Superior temporal gyrus (tissue), 1 donor: ENCODE measurements at regions not wholly inside any gene's neighbourhood (a gene's known extent, or its start where the extent isn't known, plus 50 kb on each side); places are given as distances from the start of the nearest gene placed in this dataset.
"Not testable (repeated sequence)": the region's sequence is repeated elsewhere in the genome, so short reads cannot be mapped to it uniquely, and the experiment has no call there.

ENCODE experiments used
- DNase-seq: peaks from one replicate; pipeline ENCODE4 v3.0.0-alpha.2; 2016; ENCODE audit errors: extremely low spot score

DNA sequence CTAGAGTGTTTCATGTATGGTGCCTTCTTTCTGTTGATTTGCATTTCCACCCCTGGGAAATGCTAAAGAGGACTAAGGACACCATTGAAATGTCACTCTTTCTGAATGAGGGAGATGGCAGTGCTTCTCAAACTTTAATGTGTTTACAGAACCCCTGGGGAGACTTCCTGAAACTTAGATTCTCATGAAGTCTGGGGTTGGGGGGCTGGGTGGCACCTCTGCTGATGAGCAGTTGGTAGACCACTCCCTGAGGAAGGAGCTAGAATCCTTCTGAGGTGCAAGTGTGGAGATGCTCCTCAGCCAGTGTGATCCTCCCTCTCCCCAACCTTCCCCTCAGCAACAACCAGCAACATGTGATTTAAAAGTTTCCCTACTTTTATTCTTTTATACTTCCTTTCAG is 546.8 kb downstream of the LRRC70 start:
- DNase-seq: no peak

DNA sequence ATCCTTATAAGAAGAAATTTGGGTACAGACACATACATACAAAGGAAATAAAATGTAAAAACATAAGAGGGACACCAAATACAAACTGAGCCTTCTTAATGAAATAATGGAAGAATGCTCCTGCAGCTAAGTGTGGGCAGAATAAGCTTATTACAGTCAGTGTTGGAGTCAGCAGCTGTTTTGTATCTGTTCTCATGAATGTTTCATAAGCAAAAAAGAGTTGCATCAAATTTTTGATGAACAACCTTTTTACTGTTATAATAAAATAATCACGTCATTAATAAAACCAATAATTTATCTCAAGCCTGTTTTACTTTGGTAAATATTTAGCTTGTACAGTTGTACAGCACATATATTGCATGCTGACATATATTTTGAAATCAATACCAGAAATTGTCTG is 545.6 kb downstream of the LRRC70 start:
- no peak for DNase-seq

DNA sequence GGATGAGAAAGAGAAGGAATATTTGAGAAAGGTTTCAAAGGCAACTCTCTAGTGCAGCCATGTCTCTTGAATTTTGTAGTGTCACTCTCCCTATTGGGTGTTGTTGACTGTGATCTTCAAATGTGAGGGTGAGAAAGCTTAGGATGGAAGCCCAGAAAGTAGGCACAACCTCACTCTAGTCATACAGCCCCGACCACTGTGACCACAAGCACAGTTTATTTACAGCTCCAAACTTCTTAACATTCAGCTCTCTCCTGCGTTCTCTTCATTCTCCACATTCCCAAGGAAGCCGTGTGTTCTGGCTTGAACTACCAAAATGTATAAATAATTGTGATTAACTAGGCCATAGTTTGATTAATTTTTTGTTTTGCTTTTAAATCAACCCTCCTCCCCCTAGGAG is 542.9 kb downstream of the LRRC70 start:
- DNase-seq: no peak

DNA sequence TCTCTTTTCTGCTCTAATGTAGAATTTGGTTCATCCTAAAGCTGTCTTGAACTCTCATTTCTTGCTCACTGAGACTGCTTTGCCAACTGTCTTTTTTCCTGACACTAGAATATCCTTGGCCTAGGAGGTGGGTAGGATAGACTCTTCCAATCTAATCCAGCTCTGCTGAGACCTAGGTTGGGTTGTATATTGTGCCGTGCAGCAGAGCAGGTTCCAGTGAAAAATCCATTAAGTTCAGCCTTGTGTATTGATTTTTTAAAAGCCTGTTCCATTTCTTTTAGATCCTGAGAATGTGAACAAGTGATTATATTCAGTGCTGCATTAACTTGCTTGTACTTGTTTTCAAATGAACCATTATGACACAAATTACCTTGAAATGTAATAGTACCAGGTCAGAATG is 539.6 kb downstream of the LRRC70 start:
- no peak for DNase-seq

DNA sequence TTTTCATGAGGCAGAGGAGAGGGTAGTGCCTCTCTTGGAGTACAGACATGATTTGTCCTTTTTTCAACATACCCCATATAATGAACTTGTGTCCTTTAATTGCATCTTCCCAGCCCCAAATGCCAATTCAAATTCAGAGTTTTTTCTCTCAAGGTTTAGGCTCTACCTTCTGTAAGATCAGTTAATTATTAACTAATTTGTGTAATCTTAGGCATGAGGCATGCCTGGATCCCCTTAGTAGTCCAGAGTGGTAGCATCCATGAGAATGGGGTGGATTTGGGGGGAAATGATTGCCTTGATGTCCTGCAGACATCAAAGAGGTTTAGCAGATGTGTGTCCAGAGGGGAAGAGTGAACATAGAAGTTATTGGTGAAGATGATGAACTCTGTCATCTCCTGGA is 533.3 kb downstream of the LRRC70 start:
- DNase-seq: no peak

DNA sequence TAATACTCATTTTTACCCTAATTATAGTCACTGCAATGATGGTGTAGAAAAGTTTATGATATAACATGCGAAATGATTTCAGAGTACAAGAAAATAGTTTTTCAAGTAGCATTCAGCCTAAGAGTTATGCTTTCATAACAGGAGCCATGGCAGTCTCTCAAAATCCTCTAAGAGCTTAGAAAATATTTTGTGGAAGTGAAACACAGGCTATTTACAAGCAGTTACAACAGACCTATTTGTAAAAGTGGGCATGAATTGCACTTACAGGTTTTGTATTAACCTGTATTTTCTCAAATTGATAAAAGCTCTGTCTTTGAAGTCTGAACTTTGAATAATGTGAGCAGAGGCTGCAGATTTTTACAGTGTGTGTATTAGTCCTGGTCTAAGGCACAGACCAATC is 523.3 kb downstream of the LRRC70 start:
- no peak for DNase-seq

DNA sequence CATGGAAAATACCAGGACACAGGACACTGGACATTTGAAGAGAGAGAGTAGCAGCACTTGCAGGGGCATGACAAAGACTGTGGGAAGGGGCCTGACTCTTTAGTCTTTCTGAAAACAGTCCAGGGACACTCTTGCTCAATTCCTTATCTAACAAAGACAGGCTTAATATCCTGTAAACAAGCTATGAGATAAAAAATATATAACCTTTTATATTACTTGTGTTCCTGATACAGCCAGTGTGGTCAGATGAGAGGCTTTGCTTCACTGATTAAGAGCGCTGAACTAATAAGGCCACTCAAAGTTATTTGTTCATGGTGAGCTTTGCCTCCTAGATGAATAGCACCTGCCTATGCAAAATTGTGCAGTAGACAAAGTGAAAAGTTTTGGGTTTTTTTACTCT is 518.7 kb downstream of the LRRC70 start:
- DNase-seq: no peak

DNA sequence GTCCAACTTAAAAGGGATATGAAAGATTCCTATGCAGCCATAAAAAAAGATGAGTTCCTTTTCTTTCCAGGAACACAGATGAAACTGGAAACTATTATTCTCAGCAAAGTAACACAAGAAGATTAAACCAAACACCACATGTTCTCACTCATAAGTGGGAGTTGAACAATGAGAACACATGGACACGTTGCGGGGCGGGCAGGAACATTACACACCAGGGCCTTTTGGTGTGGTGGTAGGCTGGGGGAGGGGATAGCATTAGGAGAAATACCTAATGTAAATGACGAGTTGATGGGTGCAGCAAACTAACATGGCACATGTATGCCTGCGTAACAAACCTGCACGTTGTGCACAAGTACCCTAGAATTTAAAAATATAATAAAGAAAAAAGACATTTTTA is 516.1 kb downstream of the LRRC70 start:
- no peak for DNase-seq

DNA sequence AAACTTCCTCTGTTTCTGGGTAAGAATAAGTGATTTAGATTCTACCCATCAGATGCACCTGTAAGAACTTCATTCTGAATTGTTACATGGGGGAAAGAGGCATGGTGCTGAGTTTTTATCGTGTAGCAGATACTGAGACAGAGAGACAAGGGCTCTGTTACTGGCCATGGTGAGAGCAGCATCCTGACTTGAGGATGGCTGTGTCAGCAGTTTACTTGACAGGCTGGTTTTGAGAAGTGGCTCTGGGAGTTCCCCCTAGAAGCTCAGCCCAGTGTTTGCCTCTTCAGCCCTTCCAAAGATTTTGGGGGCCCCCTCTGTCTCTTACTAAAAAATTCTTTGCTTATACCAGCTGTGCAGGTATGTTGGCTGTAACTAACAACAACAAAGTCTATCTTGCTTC is 510.5 kb downstream of the LRRC70 start:
- no peak for DNase-seq

DNA sequence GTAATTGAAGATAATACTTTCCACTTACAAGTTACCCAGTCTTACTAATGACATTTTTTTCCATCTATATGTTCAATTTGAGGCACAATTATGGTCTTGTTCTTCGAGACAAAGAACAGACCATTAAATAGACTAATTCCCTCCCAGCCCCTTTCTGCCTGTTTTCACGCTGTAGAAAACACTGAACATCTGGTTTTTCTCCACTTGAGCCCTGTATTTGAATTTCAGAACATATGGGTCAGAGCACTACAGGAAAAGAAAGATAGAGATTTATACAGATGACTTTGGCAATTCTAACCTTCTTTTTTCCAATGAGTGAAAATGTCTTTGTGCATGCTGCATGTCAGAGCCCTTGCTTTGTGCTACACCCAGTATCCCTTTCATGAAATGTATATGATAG is 506.9 kb downstream of the LRRC70 start:
- DNase-seq: no peak

DNA sequence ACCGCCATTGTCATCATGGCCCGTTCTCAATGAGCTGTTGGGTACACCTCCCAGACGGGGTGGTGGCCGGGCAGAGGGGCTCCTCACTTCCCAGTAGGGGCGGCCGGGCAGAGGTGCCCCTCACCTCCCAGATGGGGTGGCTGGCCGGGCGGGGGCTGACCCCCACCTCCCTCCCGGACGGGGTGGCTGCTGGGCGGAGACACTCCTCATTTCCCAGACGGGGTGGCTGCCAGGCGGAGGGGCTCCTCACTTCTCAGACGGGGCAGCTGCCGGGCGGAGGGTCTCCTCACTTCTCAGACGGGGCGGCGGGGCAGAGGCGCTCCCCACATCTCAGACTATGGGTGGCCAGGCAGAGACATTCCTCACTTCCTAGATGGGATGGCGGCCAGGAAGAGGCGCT is 505.1 kb downstream of the LRRC70 start:
- DNase-seq: not testable (repeated sequence)

DNA sequence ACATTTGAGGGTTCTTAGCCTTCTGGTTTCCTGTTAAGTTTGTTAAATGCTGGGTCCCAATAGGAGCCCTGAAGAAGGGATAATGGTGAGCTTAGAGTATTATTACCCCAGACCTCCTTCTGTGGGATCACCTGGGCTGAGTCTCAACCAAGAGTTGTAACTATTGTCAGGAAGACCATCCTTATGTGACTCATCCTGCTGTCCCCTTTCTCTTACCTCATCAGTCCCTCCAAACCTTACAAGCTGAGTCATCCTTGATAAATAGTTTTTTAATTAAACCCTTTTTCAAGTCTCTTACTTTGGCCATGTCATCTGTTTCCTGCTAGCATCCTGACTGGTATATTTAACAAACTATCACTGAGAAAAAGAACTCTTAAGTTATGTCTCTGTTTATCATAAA is 502.8 kb downstream of the LRRC70 start:
- no peak for DNase-seq

DNA sequence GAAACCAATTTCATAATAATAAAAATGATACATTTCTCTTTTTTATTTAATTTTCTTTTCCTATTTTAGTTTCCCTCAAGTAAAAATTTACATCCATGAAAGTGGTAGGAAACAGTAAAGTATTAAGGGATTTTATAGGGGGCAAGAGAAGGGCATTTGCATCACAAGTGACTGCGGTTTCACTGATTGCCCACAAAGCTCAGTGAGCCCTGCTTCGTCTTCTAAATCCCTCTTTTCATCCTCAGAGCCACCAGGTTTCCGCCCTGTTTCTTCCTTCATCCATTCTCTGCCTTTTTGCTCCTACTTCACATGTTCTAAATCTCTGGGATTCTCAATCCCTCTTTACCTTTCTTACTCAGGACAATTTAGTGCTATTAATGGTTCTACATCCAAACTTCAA is 491.4 kb downstream of the LRRC70 start:
- no peak for DNase-seq

DNA sequence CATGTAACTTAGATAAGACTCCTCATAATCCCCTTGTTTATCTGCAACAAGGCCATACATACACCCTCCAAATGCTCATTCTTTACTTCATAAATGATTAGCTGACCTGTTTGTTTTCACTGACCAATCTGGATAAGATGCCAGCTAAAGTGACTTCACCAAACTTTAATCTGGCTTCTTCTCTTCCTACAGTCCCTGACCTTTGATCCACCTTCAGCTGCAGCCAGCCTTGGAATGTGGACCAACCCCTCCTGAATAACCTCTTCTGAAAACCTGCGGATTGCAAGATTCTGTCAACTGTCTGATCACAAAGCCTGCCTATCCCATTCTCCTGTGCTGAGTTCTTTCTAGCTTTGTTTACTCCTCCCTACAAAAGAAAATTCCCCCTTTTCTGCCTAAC is 476.8 kb downstream of the LRRC70 start:
- no peak for DNase-seq

DNA sequence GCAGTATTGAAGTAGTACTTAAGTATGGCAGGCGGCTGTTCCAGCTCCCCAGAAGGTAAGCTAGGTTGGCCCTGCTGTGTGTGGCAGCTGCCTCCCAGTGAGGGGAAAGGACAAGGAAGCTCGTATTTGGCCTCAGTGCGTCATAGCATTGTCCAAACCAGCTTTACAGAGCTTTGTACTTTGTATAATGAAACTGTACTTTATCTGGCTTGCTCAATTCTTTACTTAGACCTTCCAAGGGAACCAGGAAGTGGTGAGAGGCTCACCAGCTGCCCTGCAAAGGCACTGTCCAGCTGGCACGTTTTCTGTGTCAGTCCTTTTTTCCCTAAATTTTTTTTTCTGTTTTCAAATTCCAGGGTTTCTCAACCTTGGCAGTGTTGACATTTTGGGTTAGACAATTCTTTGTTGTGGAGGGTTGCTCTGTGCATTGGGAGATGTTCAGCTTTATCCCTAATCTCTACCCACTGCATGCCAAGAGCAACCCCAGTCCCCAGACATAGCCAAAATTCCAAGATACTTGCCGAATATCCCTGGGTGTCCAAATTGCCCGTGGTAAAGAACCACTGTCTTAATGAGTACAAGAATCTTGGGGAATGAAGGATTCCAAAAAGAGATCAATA is 474.5 kb downstream of the LRRC70 start:
- DNase-seq: no peak

DNA sequence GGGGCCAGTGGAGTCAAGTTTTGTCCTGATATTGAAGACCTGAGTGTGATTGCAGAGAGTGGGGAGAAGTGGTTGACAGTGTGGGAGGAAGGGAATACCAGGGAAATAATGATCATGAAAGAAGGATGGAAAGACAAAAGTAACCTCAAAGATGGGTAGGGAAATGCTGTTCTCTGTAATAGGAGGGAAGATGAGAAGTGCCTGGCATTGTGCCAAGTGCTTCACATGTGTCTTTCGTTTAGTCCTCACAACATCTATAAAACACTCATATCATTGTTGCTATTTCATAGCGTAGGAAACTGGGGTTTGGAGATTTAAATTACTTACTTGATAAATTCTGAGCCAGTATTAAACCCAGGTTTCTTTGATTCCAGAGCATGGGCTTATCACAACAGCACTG is 472.3 kb downstream of the LRRC70 start:
- no peak for DNase-seq

DNA sequence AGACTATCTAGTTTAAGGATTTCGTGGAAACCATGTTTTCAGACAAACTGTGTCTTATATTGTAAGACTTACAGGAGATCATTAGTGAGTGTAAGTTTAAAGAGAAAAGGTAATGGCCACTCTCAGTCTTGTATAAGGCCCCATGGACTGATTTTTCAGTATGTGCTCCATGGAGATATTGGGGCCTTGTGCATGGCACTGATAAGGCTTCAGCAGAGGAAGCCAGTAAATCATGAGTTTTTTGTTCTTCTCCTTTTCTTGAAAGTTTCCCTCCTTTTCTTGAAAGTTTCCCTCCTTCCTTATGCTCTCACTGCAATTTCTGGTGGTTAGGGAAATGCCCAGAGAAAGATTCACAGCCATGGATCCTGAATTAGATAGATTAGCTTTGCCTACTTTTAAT is 471.3 kb downstream of the LRRC70 start:
- no peak for DNase-seq

DNA sequence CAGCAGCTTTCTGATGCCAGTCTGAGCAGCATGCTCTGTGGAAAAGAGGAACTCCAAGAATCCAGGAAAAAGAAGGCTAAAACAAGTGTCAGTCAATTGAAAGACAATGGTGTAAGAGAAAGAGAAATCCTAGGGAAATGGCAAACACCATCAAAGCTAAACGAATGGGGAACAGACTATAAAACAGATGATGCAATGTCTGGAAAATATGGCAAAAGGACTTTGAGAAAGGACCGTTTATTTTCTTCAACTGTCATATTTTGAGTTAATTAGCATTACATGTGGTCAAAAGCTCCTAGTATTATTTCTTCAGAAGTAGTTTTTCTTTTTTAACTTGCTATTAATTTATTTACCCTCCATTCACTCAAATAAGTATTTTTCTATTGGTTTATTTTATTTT is 465.2 kb downstream of the LRRC70 start:
- DNase-seq: no peak

DNA sequence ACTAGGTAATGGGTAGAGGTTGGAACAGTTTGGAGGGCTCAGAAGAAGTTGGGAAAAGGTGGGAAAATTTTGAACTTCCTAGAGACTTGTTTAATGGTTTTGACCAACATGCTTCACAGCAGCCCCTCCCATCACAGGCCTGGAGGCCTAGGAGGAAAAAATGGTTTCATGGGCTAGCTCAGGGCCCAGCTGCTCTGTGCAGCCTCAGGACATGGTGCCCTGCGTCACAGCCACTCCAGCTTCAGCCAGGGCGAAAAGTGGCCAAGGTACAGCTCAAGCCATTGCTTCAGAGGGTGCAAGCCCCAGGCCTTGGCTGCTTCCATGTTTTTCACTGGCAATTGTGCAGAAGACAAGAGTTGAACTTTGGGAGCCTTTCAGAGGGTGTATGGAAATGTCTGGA is 453.7 kb downstream of the LRRC70 start:
- DNase-seq: no peak

DNA sequence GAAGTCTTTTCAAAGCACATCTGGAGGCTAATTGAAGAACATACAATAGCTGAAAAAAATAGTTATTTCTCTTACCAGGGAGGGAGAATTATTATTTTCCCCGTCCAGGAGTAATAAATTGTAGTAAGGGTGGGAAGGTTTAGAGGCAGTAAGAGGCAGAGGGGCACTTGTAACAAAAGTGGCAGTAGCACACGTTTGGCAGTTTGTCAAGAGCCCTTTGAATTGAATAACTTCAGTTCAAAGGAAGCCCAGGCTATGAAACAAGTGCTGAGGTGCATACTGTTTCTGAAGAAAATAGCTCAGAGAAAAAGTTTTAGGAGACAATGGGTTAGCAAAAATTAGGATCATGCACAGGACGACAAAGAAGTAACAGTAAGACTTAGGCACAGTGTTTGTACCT is 451.3 kb downstream of the LRRC70 start:
- DNase-seq: no peak

DNA sequence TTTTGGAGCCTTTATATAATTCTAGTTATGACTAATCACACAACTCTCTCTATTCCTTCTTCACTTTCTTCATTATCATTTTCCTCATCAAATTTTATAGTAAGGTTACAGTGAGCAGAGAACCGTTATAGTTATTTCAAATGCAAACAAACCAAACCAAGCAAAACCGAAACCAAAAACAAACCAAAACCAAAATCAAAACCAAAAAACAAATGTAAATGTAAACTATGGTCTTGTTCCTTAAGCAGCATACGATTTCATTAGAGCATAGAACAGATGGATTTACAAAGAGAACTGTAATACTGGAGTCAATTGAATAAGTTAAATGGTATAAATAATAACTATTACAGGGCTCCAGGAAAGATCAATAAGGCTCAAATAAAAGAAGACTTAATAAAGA is 447.1 kb downstream of the LRRC70 start:
- DNase-seq: no peak

DNA sequence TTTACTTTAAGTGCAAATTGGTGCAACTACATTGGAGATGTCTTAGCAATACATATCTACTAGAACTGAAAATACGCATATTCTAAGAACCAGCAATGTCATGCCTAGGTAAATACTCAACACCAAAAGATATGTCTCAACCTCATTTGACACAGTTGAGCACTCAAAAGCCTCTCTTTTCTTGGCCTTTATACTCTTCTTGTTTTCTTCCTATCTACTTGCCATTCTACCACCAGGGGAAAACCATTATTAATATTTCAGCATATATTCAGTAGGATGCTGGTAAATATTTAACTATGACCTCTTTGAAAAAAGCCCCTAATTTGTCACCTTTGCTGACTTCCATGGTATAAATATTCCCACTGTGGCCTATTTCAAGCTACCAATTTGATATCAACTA is 443.8 kb downstream of the LRRC70 start:
- DNase-seq: no peak

DNA sequence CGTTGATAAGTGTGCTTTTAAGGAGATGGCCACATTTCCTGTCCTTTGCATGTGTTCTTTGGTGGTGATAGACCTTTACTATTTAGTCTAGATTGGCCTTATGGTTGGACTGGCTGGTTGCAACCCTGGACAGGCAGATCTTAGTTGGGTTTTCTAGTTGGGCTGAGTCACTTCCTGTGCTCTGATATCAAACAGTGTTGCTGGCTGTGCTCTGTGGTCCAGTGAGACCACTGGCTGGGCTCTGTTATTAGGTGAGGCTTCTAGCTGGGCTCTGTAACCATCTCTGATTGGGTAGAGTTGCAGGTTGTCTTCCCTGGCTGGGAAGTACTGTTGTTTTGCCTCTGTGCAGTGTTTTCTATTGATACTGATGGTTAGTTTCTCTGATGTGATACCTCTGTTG is 432.5 kb downstream of the LRRC70 start:
- no peak for DNase-seq

DNA sequence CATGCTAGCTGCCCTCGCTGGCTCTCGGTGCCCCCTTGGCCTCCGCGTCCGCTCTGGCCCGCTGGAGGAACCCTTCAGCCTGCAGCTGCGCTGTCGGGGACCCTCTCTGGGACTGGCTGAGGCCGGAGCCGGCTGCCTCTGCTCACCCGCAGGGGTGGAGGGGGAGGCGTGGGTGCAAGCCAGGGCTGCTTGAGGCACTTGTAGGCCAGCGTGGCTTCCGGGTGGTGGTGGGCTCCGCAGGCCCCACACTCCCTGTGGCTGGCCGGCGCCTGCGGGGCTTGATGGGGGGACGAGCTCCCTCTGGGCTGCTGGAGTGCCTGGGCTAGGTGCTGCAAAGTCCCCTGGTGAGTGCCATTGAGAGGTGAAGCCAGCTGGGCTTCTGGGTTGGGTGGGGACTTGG is 429.6 kb downstream of the LRRC70 start:
- DNase-seq: no peak

DNA sequence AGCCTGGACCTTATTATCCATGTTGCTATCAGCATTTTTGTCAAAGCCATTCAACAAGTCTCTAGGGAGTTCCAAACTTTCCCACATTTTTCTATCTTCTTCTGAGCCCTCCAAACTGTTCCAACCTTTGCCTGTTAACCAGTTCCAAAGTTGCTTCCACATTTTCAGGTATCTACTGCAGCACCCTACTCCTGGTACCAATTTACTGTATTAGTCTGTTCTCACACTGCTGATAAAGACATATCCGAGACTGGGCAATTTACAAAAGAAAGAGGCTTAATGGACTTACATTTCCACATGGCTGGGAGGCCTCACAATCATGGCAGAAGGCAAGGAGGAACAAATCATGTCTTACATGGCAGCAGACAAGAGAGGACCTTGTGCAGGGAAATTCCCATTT is 416.2 kb downstream of the LRRC70 start:
- not testable (repeated sequence) for DNase-seq
